CD4-positive, alpha-beta T cell treated with Interleukin-2 at 100 ng/mL for 4 hours (primary cell): ENCODE measurements at regions not wholly inside any gene's neighbourhood (a gene's known extent, or its start where the extent isn't known, plus 50 kb on each side); places are given as distances from the start of the nearest gene placed in this dataset.

Source experiments
- DNase-seq: peaks from one replicate; pipeline ENCODE4 v3.0.0-alpha.2; 2020; ENCODE audit warnings: low spot score

GRCh38 chr2:60295636-60295962, 257.9 kb downstream of the BCL11A start:
- DNase-seq, result no peak

DNA sequence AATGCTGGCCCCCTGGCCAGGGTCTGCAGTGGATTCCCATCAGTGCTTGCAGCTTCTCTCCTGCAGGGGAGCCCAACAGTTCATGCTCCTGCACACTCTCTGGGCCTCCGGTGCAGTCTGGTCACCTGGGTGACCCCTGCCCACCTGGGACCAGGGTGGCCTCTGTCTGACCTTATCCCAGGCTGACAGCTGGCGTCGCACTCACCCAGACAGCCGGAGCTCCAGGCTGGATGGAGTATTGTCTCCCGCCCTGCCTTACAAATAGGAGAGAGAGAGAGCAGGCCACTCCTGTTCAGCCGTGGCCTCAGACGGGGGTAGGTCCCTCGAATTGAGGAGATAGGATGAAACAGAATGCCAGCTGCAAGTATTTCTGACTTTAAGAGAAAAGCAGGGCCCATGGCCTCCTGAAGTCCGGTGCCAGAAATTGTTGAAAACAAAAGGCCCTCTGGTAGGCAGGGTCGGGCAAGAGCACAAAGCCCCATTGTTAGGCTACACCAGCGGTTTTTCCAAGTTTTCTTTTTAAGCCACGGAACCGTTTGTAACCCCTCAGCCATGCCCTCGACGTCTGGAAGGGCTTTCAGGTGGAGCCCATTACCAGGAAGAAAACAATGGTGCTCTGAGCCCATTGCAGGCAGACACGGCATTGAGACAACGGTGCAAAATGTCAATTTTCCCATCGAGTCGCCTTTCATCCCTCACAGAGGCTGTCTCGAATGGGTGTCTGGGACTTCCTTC, 258.4 kb downstream of the BCL11A start:
- no peak for DNase-seq

- no peak for DNase-seq
These were observed 261.2 kb downstream of the BCL11A start for GRCh38 chr2:60292242-60292641.

GRCh38 chr2:60290509-60290908, 262.9 kb downstream of the BCL11A start:
- no peak for DNase-seq

GRCh38 chr2:60285626-60286316, 267.7 kb downstream of the BCL11A start:
- DNase-seq, result no peak

DNA sequence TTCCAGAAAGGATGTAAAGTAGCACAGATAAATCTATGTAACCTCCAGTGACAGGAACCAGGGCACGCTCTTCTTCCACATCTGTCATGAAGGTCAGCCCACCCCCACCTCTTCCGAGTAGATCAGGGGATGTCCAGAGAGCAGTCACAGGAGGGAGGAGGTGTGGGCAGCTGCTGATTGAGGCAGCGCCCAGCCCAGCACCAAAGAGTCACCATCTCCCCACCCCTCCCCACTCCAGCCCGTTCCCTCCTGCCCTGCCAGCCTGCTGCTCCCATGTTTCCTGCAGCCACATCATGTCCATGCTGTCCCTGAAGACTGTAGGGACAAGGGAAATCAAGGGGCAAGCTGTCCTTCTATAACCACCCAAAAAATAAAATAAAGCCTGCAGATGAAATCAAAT, 269.8 kb downstream of the BCL11A start:
- DNase-seq, result no peak

DNA sequence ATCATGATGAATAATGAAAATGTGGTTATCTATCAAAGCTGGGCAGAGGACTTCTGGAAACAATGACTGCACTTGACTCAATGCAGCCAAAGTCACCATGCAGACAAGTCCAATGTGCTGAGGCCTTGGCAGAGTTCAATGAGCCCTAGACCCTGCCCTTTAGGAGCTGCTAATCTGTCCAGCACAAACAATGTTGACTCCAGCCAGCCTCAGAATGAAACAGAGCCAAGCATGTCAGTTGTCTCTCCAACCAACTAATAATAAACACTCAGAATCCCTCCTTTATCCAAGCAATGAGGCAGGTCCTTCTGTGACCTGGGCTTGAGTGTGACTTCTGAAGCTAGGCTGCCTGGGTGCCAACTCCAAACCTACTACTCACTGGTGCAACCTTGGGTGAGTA, 270.6 kb downstream of the BCL11A start:
- no peak for DNase-seq

DNA sequence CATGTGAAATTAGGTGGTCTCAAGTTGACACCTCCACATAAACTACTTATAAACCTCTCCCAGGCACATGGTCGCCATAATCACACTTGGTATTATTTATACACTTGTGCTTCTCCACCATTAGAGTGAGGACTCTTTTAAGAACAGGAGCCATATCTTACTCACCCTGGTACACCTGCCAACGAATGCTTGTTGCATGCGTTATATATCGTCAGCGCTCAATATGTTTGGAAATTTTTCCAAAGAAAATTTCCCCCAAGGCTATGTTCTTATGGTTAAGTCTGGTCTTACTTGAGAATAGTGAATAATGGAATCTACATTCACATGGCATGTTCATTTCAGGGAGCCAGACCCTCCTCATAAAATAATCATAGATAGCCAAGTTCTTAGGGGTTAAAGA, 271.7 kb downstream of the BCL11A start:
- no peak for DNase-seq

- DNase-seq, result no peak
These were observed 273.2 kb downstream of the BCL11A start for GRCh38 chr2:60280238-60280637.

DNA sequence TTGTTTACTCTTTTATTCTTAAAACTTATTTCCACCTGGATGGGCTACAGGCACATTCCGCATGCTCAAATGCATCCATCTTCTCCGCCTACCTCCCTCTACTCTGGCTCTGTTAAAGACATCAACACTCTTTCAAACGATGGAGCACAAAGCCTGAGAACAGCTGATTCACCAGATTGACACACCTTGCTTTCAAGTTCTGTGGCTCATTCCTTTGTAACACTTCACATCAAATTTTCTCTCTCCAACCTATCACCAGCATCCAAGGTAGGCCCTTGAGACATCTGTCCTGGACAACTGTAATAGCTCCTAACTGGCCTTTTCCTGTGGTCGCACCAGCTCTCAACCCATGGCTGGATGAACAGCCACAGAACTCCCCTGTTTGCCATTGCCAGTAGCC, 274.5 kb downstream of the BCL11A start:
- no peak for DNase-seq

GRCh38 chr2:60275958-60276357, 277.5 kb downstream of the BCL11A start:
- no peak for DNase-seq

DNA sequence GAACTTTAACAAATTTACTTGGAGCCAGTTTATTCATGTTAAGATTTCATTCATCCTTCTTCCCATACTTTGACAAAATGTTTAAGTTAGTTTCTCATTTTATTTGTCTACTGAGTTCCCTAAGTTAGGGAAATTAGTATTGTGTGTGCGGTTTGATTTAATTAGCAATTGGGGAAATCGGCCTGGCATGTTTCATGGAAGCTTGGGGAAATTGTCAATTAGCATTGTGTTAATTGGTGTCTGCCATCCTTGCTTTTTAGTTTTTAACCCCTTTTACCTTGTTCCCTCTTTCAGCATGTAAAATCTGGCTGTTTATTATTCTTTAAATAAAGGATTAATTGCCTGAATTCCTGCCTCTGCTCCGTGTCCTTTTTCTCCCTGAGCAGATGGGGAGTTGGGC, 279.6 kb downstream of the BCL11A start:
- DNase-seq, result no peak

- DNase-seq, result no peak
These were observed 281.7 kb downstream of the BCL11A start for GRCh38 chr2:60271713-60272112.

DNA sequence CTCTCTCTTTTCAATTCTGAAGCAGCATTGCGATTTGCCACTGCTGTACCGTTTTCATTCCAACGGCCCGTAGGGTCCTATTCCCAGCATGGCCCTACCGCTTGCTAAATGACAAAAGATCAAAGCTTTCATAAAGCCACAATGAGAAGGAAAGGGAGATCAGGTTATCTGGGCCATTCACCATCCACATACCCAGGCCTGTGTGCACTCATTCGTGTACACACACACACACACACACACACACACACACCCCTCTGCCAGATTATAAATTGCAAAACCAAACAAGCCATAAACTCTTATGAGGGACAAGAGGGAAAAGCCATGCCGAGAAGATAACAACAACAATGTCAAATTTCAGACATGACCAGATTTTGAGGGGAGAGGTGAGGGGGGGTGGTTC, 282.3 kb downstream of the BCL11A start:
- no peak for DNase-seq

DNA sequence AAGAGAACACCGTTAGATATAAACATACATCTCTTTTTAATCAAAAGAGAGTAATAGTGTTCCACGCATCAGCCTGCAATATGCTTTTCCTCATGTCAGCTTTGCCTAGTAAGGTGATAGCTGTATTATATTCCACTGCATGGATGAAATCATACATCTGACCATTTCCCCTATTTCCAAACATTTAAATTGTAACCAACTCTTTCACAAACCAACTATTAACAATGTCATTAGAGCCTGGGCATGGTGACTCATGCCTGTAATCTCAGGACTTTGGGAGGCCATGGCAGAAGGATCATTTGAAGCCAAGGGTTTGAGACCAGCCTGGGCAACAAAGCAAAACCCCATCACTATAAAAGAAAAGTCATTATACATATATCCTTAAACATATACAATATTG, 284.8 kb downstream of the BCL11A start:
- no peak for DNase-seq

- no peak for DNase-seq
These were observed 285.4 kb downstream of the BCL11A start for GRCh38 chr2:60268032-60268431.

DNA sequence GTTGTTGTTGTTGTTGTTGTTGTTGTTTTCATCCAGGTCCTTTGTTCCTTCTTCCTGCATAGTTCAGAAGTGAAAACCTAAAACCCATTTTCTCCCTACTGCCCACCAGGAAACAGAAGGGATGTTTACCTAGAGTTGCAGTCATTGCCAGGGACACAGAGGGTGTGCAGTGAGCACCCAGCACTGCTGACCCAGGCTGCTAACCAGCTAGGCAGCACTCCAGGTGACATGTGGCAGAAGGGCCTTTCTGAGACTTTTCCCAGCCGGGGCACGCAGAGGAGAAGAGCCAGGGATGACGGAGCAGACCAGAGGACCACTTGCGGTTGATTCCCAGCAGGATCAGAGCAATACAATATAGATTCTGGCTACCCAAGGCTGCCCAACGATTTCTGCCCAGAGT, 286.3 kb downstream of the BCL11A start:
- no peak for DNase-seq

- no peak for DNase-seq
These were observed 291.3 kb downstream of the BCL11A start for GRCh38 chr2:60262178-60262577.

GRCh38 chr2:60260639-60261296, 292.7 kb downstream of the BCL11A start:
- no peak for DNase-seq

DNA sequence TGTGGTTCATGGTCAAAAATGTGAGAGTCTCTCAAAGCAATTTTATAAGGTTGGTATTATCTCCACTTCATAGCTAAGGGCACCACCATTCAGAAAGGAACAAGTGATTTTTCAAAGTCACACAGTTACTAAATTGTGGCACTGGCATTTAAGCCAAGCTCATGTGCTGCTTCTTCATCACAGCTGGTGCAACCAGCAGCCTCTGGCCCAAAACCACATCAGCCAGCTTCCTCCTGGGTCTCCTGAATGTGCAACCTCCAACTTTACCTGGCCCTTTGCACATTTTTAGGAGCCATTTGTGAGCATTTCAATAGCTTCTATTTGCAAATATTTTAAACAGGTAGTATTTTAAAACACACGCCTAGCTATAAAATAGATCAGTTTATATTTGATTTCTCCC, 293.7 kb downstream of the BCL11A start:
- DNase-seq, result no peak

DNA sequence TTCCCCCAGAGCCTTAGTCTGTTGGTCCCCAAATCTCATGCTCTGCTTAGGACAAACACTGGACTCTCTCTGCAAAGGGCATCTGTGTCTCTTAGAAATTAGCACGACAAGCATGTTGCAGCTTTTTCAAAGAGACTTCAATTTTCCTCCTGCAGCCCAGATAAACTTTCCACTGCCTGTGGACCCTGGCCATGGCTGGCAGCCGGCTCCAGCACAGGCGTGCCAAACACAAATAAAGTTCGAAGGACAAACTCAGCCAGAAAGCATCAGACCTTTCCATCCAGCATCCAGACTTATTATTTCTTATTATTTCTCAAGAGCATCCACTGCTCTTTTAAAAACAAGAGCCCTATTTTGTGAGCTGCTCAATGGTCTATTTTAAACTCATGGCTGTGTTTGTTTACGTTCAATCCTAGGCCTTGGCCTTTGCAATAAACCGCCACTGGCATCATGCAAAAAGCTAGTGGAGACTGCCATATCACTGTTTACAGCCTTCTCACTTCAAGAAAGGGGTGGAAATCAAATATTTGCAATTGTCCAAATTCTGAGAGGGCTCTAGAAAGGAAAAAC, 300.8 kb downstream of the BCL11A start:
- no peak for DNase-seq

- no peak for DNase-seq
These were observed 302.2 kb downstream of the BCL11A start for GRCh38 chr2:60251247-60251646.

- DNase-seq, result no peak
These were observed 303.6 kb downstream of the BCL11A start for GRCh38 chr2:60249879-60250278.
